HepG2 (cell line): ENCODE measurements at regions not wholly inside any gene's neighbourhood (a gene's known extent, or its start where the extent isn't known, plus 50 kb on each side); places are given as distances from the start of the nearest gene placed in this dataset.

Experiments used
- ETV5 ChIP-seq: IDR thresholded peaks from 2 replicates; pipeline ENCODE4 v1.6.1; 2018; ENCODE audit warnings: missing biosample characterization, missing genetic modification reagents, inconsistent platforms, borderline replicate concordance
- FOSL2 ChIP-seq: sonication (generic); formaldehyde crosslinking; IDR thresholded peaks from 2 replicates; pipeline ENCODE4 v1.4.0; 2020; ENCODE audit warnings: missing genetic modification reagents
- KDM2A ChIP-seq: sonication (generic); formaldehyde crosslinking; IDR thresholded peaks from 2 replicates; pipeline ENCODE4 v1.4.0; 2020; ENCODE audit warnings: low read depth, missing genetic modification reagents, borderline replicate concordance
- PHF21A ChIP-seq: sonication (generic); formaldehyde crosslinking; IDR thresholded peaks from 2 replicates; pipeline ENCODE4 v1.5.0; 2020; ENCODE audit warnings: mild to moderate bottlenecking, missing genetic modification reagents
- SATB2 ChIP-seq: sonication (generic); formaldehyde crosslinking; IDR thresholded peaks from 2 replicates; pipeline ENCODE4 v1.5.0; 2020; ENCODE audit warnings: missing genetic modification reagents
- THAP9 ChIP-seq: sonication (generic); formaldehyde crosslinking; IDR thresholded peaks from 2 replicates; pipeline ENCODE4; 2020; ENCODE audit warnings: missing genetic modification reagents, mild to moderate bottlenecking, borderline replicate concordance
- ZBTB40 ChIP-seq, 2 experiments: fragments of 450-650 bp in 1 of 2; sonication (generic) in 1 of 2; formaldehyde crosslinking in 1 of 2; IDR thresholded peaks; 2 replicates each; pipeline versions ENCODE4 v1.6.1 to v1.8.0; 2016 to 2022; ENCODE audit warnings: antibody characterized with exemption in 1 of 2, mild to moderate bottlenecking in 1 of 2, missing genetic modification reagents in 1 of 2
- ZNF615 ChIP-seq: sonication (generic); formaldehyde crosslinking; IDR thresholded peaks from 2 replicates; pipeline ENCODE4 v1.5.0; 2020; ENCODE audit warnings: mild to moderate bottlenecking, missing genetic modification reagents, borderline replicate concordance
- ZNF780A ChIP-seq: sonication (generic); formaldehyde crosslinking; IDR thresholded peaks from 2 replicates; pipeline ENCODE4 v1.8.0; 2022; ENCODE audit warnings: mild to moderate bottlenecking, missing genetic modification reagents, moderate library complexity
- TF ChIP-seq, protein P1 (sequence below): sonication (generic); formaldehyde crosslinking; IDR thresholded peaks from 2 replicates; pipeline ENCODE4 v1.4.0; 2020; ENCODE audit warnings: mild to moderate bottlenecking, missing genetic modification reagents

GRCh38 chr12:113766131-113766878 lies 199.8 kb downstream of the RBM19 start (continued):
- peak; percentile 36; the same call in 1 of the 2 replicates for TF ChIP-seq THAP9 (CRISPR knock-in tag)
- TF ChIP-seq PHF21A (CRISPR knock-in tag): peak; percentile 58; the same call in 1 of the 2 replicates
- TF ChIP-seq FOSL2 (CRISPR knock-in tag): peak; percentile 25; the same call in 1 of the 2 replicates
- TF ChIP-seq ZNF780A (CRISPR knock-in tag): no peak
- no peak for TF ChIP-seq ZNF615 (CRISPR knock-in tag)
- TF ChIP-seq ETV5 (CRISPR knock-in tag): peak; percentile 34; the same call in 1 of the 2 replicates
- TF ChIP-seq SATB2 (CRISPR knock-in tag): no peak
- TF ChIP-seq, protein P1, sequence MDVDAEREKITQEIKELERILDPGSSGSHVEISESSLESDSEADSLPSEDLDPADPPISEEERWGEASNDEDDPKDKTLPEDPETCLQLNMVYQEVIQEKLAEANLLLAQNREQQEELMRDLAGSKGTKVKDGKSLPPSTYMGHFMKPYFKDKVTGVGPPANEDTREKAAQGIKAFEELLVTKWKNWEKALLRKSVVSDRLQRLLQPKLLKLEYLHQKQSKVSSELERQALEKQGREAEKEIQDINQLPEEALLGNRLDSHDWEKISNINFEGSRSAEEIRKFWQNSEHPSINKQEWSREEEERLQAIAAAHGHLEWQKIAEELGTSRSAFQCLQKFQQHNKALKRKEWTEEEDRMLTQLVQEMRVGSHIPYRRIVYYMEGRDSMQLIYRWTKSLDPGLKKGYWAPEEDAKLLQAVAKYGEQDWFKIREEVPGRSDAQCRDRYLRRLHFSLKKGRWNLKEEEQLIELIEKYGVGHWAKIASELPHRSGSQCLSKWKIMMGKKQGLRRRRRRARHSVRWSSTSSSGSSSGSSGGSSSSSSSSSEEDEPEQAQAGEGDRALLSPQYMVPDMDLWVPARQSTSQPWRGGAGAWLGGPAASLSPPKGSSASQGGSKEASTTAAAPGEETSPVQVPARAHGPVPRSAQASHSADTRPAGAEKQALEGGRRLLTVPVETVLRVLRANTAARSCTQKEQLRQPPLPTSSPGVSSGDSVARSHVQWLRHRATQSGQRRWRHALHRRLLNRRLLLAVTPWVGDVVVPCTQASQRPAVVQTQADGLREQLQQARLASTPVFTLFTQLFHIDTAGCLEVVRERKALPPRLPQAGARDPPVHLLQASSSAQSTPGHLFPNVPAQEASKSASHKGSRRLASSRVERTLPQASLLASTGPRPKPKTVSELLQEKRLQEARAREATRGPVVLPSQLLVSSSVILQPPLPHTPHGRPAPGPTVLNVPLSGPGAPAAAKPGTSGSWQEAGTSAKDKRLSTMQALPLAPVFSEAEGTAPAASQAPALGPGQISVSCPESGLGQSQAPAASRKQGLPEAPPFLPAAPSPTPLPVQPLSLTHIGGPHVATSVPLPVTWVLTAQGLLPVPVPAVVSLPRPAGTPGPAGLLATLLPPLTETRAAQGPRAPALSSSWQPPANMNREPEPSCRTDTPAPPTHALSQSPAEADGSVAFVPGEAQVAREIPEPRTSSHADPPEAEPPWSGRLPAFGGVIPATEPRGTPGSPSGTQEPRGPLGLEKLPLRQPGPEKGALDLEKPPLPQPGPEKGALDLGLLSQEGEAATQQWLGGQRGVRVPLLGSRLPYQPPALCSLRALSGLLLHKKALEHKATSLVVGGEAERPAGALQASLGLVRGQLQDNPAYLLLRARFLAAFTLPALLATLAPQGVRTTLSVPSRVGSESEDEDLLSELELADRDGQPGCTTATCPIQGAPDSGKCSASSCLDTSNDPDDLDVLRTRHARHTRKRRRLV (CRISPR knock-in tag): no peak
- TF ChIP-seq KDM2A (CRISPR knock-in tag): peak; percentile 61; the same call in 1 of the 2 replicates
- no peak for TF ChIP-seq ZBTB40 (IDR thresholded peaks at IDR 0.05)
- no peak for TF ChIP-seq ZBTB40 (CRISPR knock-in tag; IDR thresholded peaks at IDR 0.05)
